ENCODE measurements at regions not wholly inside any gene's neighbourhood (a gene's known extent, or its start where the extent isn't known, plus 50 kb on each side); places are given as distances from the start of the nearest gene placed in this dataset.

- no peak for DNase-seq
- no peak overlapping the region for H3K27ac ChIP-seq
- TF ChIP-seq, protein P1, sequence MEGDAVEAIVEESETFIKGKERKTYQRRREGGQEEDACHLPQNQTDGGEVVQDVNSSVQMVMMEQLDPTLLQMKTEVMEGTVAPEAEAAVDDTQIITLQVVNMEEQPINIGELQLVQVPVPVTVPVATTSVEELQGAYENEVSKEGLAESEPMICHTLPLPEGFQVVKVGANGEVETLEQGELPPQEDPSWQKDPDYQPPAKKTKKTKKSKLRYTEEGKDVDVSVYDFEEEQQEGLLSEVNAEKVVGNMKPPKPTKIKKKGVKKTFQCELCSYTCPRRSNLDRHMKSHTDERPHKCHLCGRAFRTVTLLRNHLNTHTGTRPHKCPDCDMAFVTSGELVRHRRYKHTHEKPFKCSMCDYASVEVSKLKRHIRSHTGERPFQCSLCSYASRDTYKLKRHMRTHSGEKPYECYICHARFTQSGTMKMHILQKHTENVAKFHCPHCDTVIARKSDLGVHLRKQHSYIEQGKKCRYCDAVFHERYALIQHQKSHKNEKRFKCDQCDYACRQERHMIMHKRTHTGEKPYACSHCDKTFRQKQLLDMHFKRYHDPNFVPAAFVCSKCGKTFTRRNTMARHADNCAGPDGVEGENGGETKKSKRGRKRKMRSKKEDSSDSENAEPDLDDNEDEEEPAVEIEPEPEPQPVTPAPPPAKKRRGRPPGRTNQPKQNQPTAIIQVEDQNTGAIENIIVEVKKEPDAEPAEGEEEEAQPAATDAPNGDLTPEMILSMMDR (IDR thresholded peaks at IDR 0.05; ENCODE audit: low read depth, low read length), result no peak
- H3K27me3 ChIP-seq (ENCODE audit: insufficient read depth, low read depth, severe bottlenecking), result no peaks in the 10 kb centered on the region
- no peaks in the 10 kb centered on the region for H3K36me3 ChIP-seq
- H3K9me3 ChIP-seq (ENCODE audit: severe bottlenecking), result no peaks in the 10 kb centered on the region
- H3K4me3 ChIP-seq (ENCODE audit: low read depth, low read length), result no peak overlapping the region
Observed at GRCh38 chr11:122334546-122335339, 218.7 kb upstream of the BLID start.

DNA sequence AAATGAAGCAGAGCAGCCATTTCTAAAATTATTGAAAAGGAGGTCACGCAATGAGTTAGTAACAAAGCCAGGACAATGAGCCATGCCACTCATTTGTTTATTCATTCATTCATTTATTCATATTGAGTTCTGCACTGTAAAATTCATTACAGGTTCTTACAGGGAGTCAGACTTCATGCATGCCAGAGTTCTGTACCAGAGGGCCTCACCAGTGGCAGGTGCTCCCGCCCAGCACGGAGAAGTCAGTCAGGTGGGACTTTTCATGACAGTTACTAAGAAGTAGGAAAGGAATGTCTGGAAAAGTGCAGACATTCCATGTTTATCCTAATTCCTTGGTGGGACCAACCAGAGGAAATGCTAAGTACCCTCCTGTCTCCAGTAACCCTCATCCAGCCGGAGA is 217.5 kb upstream of the BLID start:
- H3K9me3 ChIP-seq (ENCODE audit: severe bottlenecking), result no peaks in the 10 kb centered on the region
- H3K27ac ChIP-seq, result no peak overlapping the region
- DNase-seq, result no peak
- H3K36me3 ChIP-seq, result no peaks in the 10 kb centered on the region
- H3K27me3 ChIP-seq (ENCODE audit: insufficient read depth, low read depth, severe bottlenecking), result no peaks in the 10 kb centered on the region
- TF ChIP-seq, protein P1 (IDR thresholded peaks at IDR 0.05; ENCODE audit: low read depth, low read length), result no peak
- H3K4me3 ChIP-seq (ENCODE audit: low read depth, low read length), result no peak overlapping the region

DNA sequence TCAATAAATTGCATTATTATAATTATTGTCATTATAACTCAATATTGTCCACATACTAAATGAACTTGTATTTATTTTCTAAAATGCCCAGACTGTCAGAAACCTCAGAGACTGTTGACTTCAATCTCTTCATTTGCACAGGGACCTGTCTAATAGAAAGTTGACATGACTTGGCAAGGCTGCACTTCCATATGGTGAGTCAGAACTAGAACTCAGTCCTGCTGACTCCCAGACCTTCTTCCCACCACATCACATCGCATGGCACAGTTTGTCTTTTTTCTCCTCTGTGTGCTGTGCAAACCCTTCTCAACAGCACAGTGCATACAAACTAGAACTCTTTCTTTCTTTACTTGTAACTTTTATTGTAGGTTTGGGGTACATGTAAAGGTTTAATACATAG is 215.1 kb upstream of the BLID start:
- no peaks in the 10 kb centered on the region for H3K36me3 ChIP-seq
- DNase-seq, result no peak
- H3K27me3 ChIP-seq (ENCODE audit: insufficient read depth, low read depth, severe bottlenecking), result no peaks in the 10 kb centered on the region
- no peak overlapping the region for H3K4me3 ChIP-seq (ENCODE audit: low read depth, low read length)
- H3K9me3 ChIP-seq (ENCODE audit: severe bottlenecking), result no peaks in the 10 kb centered on the region
- no peak overlapping the region for H3K27ac ChIP-seq
- TF ChIP-seq, protein P1 (IDR thresholded peaks at IDR 0.05; ENCODE audit: low read depth, low read length), result no peak

- no peak for DNase-seq
- Histone ChIP-seq H3K27ac (no peak overlapping the region), H3K4me3 (ENCODE audit: low read depth, low read length) (no peak overlapping the region), H3K27me3 (ENCODE audit: insufficient read depth, low read depth, severe bottlenecking) (no peaks in the 10 kb centered on the region), H3K9me3 (ENCODE audit: severe bottlenecking) (no peaks in the 10 kb centered on the region), H3K36me3 (no peaks in the 10 kb centered on the region)
- TF ChIP-seq, protein P1 (IDR thresholded peaks at IDR 0.05; ENCODE audit: low read depth, low read length), result no peak
Observed at GRCh38 chr11:122330279-122330965, 214.4 kb upstream of the BLID start.

DNA sequence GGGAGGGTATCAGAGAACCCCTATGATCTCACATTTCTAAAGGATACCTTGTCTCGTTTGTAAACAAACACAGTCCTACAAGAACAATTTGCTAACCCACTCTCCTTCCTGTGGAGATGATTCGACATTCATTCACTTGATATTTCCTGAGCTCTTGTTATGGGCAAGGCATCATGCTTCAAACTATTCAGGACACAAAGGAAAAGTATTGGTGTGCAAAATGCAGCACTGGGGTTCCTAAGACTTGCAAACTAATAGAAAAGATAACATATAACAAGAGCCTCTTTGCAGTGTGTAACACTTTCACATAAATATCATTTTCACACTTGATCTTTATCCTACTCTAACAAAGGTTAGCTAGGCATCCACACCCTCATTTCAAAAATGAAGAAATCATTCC is 211.5 kb upstream of the BLID start:
- no peaks in the 10 kb centered on the region for H3K27me3 ChIP-seq (ENCODE audit: insufficient read depth, low read depth, severe bottlenecking)

More for the DNA sequence above, 211.5 kb upstream of the BLID start:
- H3K36me3 ChIP-seq, result no peaks in the 10 kb centered on the region
- H3K27ac ChIP-seq, result no peak overlapping the region
- no peak overlapping the region for H3K4me3 ChIP-seq (ENCODE audit: low read depth, low read length)
- no peak for DNase-seq
- TF ChIP-seq, protein P1 (IDR thresholded peaks at IDR 0.05; ENCODE audit: low read depth, low read length), result no peak
- no peaks in the 10 kb centered on the region for H3K9me3 ChIP-seq (ENCODE audit: severe bottlenecking)
